GM21717 (cell line): ENCODE measurements at regions not wholly inside any gene's neighbourhood (a gene's known extent, or its start where the extent isn't known, plus 50 kb on each side); places are given as distances from the start of the nearest gene placed in this dataset.

Source experiments
- ATAC-seq: cut with Tn5 transposase; IDR thresholded peaks from one replicate; pipeline ENCODE4 v1.9.1; 2021; ENCODE audit warnings: mild to moderate bottlenecking, moderate library complexity; ENCODE audit not compliant: unreplicated experiment

DNA sequence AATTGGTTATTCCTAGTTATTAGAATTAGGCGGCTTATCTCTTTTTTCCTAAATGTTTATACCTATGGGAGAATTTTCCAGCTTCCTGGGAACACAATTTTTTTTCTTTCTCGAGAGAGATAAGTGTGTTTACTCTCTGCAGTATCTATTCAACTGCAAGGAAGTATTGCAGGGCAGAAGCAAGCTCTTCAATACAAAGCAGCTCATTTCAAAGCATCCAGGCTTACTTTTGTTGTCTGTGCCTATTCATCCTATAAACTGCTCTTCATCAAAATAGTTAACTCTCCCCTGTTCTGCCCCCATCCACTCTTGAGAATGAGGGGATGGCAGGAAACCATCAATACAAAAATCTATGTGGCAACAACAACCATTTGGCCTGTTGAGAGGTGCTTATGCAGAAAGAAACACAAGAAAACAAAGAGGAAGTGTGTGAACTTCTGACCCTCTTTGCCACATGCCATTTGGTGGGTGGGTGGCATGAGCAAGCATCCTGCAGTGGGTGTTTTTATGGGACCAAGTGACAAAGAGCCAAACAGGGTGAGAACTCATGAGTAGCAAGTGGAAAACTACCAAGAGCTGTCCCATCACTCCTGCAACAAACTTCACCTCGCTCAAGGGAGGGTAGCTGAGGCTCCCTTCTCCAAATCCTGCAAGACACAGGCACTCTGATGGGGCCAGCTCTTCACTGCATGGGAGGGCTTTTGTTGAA lies 50.6 kb upstream of the MRPS6 start:
- ATAC-seq = no peak

GRCh38 chr21:34021726-34022125 lies 51.7 kb upstream of the MRPS6 start:
- no peak for ATAC-seq

- no peak for ATAC-seq
Measured at GRCh38 chr21:34020983-34021553, 52.3 kb upstream of the MRPS6 start.

DNA sequence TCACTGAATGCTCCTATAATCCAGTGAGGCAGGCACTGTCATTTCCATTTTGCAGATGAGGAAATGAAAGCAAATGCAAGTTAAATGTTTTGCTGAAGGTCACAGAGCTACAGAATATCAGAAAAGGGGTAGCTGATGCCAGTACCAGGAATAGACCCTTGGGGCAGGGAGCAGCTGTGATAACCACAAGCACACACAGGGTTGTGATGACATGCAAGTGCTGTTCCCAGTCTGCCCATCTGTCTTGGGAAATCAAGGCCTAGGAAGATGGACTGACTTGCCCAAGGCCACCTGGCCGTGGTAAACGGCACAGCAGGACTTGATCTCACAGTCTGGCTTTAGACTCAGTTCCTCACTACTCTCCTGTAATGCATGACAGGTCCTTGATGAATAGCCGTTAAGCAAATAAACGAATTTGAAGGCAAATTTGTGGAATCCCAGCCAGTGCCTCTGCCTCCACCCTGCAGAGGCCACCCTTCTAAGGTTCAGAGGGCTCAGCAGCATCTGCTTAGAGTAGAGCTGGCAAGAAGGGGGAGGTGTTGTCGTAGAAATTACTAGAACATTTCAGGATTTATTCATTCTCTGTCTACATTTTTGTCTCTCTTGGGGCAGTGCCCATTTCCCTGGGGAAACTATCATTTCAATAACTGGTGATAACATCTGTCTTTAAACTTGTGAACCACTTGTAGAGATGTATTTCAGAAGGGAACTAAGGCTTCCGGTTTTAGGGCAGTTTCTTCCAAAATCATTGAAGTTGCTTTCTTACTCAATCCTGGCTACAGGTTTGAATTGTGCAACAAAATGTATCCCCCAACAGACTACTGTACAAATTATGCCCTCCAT lies 53.2 kb upstream of the MRPS6 start:
- no peak for ATAC-seq

DNA sequence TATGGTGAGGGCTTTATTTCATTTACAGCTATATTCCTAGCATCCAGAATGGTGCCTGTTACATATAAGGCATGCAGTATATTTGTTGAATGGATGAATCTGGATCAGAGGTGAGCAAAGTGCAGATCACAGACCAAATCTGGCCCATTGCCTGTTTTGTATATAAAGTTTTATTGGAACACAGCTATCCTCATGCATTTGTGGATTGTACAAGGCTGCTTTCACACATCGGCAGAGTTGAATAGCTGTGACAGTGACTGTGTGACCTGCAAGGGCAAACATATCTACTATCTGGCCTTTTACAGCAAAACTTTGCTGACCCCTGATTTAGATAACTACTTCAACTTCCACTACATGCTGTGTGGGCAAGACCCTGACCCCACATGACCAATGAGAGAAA lies 54.0 kb upstream of the MRPS6 start:
- ATAC-seq = no peak

DNA sequence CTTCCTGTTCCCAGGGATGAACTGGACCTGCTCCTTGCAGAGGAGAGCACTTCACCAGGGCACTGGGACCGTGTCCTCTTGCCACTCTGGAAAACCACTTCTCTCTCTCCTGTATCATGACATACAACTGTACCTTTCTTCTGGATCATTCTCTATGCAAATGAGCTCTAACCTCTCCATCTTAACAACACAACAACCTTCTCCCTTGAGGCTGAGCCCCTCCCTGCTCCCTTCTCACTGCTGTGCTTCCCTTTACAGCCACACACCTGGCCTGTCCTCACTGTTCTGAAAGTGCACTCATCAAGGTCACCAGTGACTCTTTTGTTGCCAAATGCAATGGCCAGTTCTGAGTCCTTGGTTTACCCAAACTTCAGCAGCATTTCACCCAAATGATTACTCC lies 54.5 kb upstream of the MRPS6 start:
- ATAC-seq = no peak

- no peak for ATAC-seq
Measured at GRCh38 chr21:34018185-34018584, 55.2 kb upstream of the MRPS6 start.

GRCh38 chr21:34017039-34017961 lies 56.1 kb upstream of the MRPS6 start:
- ATAC-seq = no peak

DNA sequence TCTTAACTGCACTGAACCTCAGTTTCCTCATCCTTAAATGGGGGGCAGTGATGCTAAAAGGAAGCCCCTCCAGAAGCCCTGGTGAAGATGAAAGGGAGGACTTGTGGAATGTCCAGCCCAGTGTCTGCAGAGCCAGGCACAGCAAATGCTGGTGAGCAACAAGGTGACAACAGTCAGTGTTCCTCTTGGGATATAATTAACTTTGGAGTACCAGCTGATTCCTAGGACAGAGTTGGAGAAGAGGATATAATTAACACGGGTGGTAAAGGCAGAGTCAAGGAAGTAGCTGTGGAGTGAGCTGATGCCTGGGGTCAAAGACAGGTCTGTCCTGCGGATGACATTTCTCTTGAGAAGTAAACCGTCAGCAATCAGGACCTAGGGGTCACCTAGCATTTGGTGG lies 60.7 kb upstream of the MRPS6 start:
- ATAC-seq = no peak

DNA sequence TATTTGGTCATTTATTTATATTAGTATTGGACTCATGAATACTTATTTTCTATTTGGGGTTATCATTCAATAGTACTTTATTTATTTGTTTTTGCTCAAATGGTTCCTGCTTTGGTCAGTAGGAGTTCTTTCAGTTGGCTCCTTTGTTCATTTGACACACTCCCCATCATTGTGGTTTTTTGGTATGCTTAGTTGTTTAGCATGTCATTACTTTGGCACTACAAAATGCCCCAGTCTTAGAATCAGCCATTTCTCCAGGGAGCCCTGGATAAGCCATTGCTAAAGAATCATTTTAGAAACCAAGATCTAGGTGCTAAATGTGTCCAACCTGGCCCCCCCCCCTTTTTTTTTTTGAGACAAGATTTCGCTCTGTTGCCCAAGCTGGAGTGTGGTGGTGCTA lies 61.7 kb upstream of the MRPS6 start:
- no peak for ATAC-seq

DNA sequence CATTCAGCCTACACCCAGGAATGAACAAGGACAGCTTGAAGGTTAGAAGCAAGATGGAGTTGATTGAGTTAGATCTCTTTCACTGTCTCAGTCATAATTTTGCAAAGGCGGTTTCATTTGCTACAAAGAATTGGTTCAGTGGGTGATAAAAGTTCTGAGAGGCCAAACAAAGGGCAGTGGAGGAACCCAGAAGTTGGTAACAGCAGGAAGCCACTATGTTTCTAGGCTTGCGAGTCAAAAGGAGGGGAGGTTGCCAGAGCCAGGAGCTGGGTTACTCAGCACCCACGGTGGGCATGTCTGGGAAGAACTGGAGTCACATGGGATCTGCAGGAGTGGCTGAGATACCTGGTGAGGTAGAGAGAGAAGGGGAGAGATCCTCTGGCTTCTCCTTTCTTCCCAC lies 64.2 kb upstream of the MRPS6 start:
- no peak for ATAC-seq

DNA sequence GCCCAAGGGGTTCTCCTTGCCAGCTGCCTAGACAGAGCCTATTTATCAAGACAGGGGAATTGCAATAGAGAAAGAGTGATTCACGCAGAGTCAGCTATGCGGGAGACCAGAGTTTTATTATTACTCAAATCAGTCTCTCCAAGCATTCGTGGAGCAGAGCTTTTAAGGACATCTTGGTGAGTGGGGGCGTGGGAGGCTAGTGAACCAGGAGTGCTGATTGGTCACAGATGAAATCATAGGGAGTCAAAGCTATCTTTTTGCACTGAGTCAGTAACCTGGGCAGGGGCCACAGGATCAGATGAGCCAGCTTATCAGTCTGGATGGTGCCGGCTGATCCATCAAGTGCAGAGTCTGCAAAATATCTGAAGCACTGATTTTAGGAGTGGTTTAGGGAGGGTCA lies 64.8 kb upstream of the MRPS6 start:
- ATAC-seq = no peak

DNA sequence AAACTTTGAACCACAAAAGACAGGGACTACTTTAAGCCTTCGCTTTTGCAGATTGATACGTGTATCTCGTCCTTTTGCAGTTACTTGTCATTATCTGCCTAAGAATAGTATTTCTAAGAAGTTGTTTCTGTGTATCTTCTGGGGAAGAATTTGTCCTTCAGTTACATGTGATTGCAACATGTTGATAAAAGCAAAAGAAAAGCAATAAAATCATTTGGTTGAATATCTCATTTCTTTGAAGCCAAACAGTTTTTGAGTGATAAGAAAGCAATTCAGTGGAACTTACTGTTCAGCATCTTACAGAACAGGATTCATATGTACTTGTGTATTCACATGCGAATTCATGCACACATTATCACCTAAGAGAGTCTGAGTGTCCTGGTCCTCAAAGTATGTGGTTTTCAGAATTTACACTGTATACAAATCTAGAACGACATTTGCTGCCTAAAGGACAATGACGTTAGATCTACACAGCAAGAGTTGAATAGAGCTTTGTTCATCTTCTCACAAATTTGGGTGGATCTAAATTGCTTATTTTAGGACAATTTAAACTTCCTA lies 66.7 kb upstream of the MRPS6 start:
- ATAC-seq = no peak

DNA sequence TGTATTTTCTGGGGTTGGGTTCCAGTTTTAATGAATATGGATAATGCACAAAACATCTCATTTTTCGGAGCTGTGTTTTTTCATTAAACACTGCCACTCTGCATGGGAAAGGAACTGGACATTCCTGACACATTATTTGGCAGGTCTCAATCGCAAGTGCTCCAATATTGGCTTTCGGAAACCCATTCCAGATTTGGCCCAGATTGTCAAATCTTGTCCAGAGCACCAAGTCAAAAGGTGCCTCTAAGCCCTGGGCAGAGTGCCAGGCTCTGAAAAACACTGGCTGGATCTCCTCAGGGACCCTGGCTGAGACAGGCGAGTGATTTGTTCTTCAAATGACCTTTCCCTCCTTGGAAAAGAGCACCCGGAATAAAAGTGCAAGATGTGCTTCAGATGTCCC lies 68.4 kb upstream of the MRPS6 start:
- ATAC-seq = no peak

- no peak for ATAC-seq
Measured at GRCh38 chr21:34004013-34004938, 69.1 kb upstream of the MRPS6 start.

GRCh38 chr21:34003428-34003827 lies 70.0 kb upstream of the MRPS6 start:
- ATAC-seq = no peak

DNA sequence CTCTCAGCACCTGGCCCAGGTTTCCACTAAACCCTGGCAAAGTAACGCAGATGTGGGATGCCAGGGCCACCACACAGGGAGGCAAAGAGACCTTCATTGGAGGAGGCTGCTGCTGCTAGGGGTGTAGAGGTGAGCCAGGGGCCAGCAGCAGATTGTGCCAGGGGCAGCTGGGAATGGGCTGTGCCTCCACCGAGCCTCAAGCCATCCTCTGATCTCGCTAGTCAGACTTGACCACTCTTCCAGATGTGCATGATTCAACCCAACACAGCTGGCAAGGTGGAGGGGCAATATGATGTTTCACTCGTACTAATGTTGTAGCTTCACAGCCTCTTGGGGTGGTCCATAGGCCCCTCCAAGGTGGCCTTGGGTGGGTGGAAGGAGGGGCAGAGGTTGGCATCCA lies 73.0 kb upstream of the MRPS6 start:
- ATAC-seq = no peak

DNA sequence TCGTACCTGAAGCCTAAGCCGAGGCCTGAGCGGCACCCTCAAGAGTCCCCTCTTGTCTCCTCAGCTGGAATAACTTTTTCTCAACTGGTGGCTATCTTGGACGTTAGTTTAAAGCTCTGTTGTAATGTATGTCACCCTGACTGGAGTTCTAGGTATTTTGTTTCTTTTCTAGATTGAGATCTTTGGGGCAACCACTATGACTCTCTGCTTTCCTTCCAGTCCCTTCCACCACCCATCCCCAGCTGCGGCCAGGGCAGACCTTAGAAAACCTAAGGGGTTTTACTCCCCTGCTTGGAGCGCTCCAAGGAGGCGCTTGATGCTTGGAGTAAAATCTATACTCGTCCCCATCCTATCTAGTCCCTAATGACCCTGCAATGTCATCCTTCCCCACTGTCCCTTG lies 74.6 kb upstream of the MRPS6 start:
- ATAC-seq = no peak

GRCh38 chr21:33998402-33998801 lies 75.0 kb upstream of the MRPS6 start:
- ATAC-seq = no peak

DNA sequence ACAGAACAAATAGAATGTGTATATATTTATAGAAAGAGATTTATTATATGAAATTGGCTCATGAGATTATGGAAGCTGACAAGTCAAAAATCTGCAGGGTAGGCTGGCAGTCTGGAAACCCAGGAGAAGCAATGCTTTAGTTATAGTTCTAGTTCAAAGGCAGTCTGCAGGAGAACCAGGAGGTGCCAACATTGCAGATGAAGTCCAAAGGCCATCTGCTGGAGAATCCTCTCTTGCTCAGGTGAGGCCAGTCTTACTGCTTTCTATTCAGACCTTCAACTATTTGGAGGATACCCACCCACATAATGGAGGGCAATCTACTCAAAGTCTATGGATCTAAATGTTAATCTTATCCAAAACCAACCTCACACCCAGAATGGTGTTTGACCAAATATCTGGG lies 75.9 kb upstream of the MRPS6 start:
- no peak for ATAC-seq
